ENCODE measurements at regions not wholly inside any gene's neighbourhood (a gene's known extent, or its start where the extent isn't known, plus 50 kb on each side); places are given as distances from the start of the nearest gene placed in this dataset.
A peak's percentile ranks its signal among the peaks of the same experiment; 100 is the strongest.

GRCh38 chr10:21171936-21172541, 274.9 kb upstream of the NEBL start:
- DNase-seq (ENCODE audit: low spot score) = no peak

- peak; percentile 39 for DNase-seq (ENCODE audit: low spot score)
Observed at GRCh38 chr10:21171197-21171935, 274.3 kb upstream of the NEBL start.

GRCh38 chr10:21170216-21170615, 273.1 kb upstream of the NEBL start:
- no peak for DNase-seq (ENCODE audit: low spot score)

- DNase-seq (ENCODE audit: low spot score) = no peak
Observed at GRCh38 chr10:21169271-21169670, 272.2 kb upstream of the NEBL start.

GRCh38 chr10:21167288-21168010, 270.3 kb upstream of the NEBL start:
- no peak for DNase-seq (ENCODE audit: low spot score)

GRCh38 chr10:21166557-21167287, 269.6 kb upstream of the NEBL start:
- DNase-seq (ENCODE audit: low spot score) = no peak

- DNase-seq (ENCODE audit: low spot score) = no peak
Observed at GRCh38 chr10:21165489-21165888, 268.4 kb upstream of the NEBL start.

- no peak for DNase-seq (ENCODE audit: low spot score)
Observed at GRCh38 chr10:21164687-21165086, 267.6 kb upstream of the NEBL start.

GRCh38 chr10:21162948-21163347, 265.8 kb upstream of the NEBL start:
- DNase-seq (ENCODE audit: low spot score) = no peak

- DNase-seq (ENCODE audit: low spot score) = no peak
Observed at GRCh38 chr10:21161647-21162046, 264.5 kb upstream of the NEBL start.

GRCh38 chr10:21161090-21161625, 264.0 kb upstream of the NEBL start:
- no peak for DNase-seq (ENCODE audit: low spot score)

- DNase-seq (ENCODE audit: low spot score) = no peak
Observed at GRCh38 chr10:21160116-21160515, 263.0 kb upstream of the NEBL start.

GRCh38 chr10:21159669-21160068, 262.6 kb upstream of the NEBL start:
- DNase-seq (ENCODE audit: low spot score) = no peak

GRCh38 chr10:21158301-21158700, 261.2 kb upstream of the NEBL start:
- DNase-seq (ENCODE audit: low spot score) = no peak

- DNase-seq (ENCODE audit: low spot score) = no peak
Observed at GRCh38 chr10:21157664-21158063, 260.6 kb upstream of the NEBL start.

- no peak for DNase-seq (ENCODE audit: low spot score)
Observed at GRCh38 chr10:21150166-21150565, 253.1 kb upstream of the NEBL start.

GRCh38 chr10:21146436-21146789, 249.3 kb upstream of the NEBL start:
- peak; percentile 2 for DNase-seq (ENCODE audit: low spot score)

GRCh38 chr10:21145751-21146435, 248.8 kb upstream of the NEBL start:
- no peak for DNase-seq (ENCODE audit: low spot score)

- no peak for DNase-seq (ENCODE audit: low spot score)
Observed at GRCh38 chr10:21144047-21144446, 246.9 kb upstream of the NEBL start.

- DNase-seq (ENCODE audit: low spot score) = no peak
Observed at GRCh38 chr10:21141946-21142492, 244.9 kb upstream of the NEBL start.

- DNase-seq (ENCODE audit: low spot score) = no peak
Observed at GRCh38 chr10:21138769-21139340, 241.7 kb upstream of the NEBL start.
